Neural cell (in vitro differentiated cells): ENCODE measurements at regions not wholly inside any gene's neighbourhood (a gene's known extent, or its start where the extent isn't known, plus 50 kb on each side); places are given as distances from the start of the nearest gene placed in this dataset.
A peak's percentile ranks its signal among the peaks of the same experiment; 100 is the strongest.

ENCODE experiments used
- H2AFZ ChIP-seq: fragments of 200-600, 300-800 bp; sonication (generic), shearing (Covaris generic); 2 replicates; pipeline ENCODE4 v1.6.0; 2014; ENCODE audit warnings: low read depth, mild to moderate bottlenecking, antibody characterized with exemption, low read length, moderate library complexity
- H3F3A ChIP-seq: fragments of 200-600 bp; shearing (Covaris generic); 2 replicates; pipeline ENCODE4 v1.6.1; 2016; ENCODE audit warnings: mild to moderate bottlenecking, moderate library complexity, mixed read lengths, antibody characterized with exemption, low read length; ENCODE audit not compliant: insufficient read depth, poor library complexity, severe bottlenecking
- H3K27ac ChIP-seq: fragments of 200-600, 300-800 bp; sonication (generic), shearing (Covaris generic); 2 replicates; pipeline ENCODE4 v1.5.1; 2014; ENCODE audit warnings: mild to moderate bottlenecking, low read length, moderate library complexity
- H3K27me3 ChIP-seq: fragments of 300-800, 200-600 bp; sonication (generic), shearing (Covaris generic); 2 replicates; pipeline ENCODE4 v1.6.0; 2014; ENCODE audit warnings: mild to moderate bottlenecking, low read depth, low read length, moderate library complexity; ENCODE audit not compliant: insufficient read depth
- H3K36me3 ChIP-seq: fragments of 300-800, 200-600 bp; sonication (generic), shearing (Covaris generic); 2 replicates; pipeline ENCODE4 v1.5.1; 2014; ENCODE audit warnings: mild to moderate bottlenecking, antibody characterized with exemption, low read length, moderate library complexity; ENCODE audit not compliant: insufficient read depth
- H3K4me2 ChIP-seq: fragments of 300-800, 200-600 bp; sonication (generic), shearing (Covaris generic); 2 replicates; pipeline ENCODE4 v1.6.0; 2014; ENCODE audit warnings: mild to moderate bottlenecking, low read length
- H3K4me3 ChIP-seq: fragments of 300-800, 200-600 bp; sonication (generic), shearing (Covaris generic); 2 replicates; pipeline ENCODE4 v1.5.1; 2014; ENCODE audit warnings: mild to moderate bottlenecking, low read length, moderate library complexity
- H3K79me2 ChIP-seq: fragments of 200-600 bp; shearing (Covaris generic); replicated peaks from 2 replicates; pipeline ENCODE4 v1.6.0; 2014; ENCODE audit warnings: mild to moderate bottlenecking, low read length, moderate library complexity; ENCODE audit not compliant: insufficient read depth
- H3K9ac ChIP-seq: fragments of 300-800, 200-600 bp; sonication (generic), shearing (Covaris generic); 2 replicates; pipeline ENCODE4 v1.6.1; 2016; ENCODE audit warnings: mild to moderate bottlenecking, low read length, mixed read lengths
- H3K9me2 ChIP-seq: fragments of 200-600 bp; shearing (Covaris generic); 2 replicates; pipeline ENCODE4 v1.6.1; 2016; ENCODE audit warnings: mild to moderate bottlenecking, low read length, mixed read lengths; ENCODE audit not compliant: insufficient read depth
- H3K9me3 ChIP-seq: fragments of 200-600, 300-800 bp; sonication (generic), shearing (Covaris generic); 2 replicates; pipeline ENCODE4 v1.6.1; 2016; ENCODE audit warnings: mild to moderate bottlenecking, mixed run types, low read length, moderate library complexity, mixed read lengths
- H4K20me1 ChIP-seq: fragments of 200-600 bp; shearing (Covaris generic); 2 replicates; pipeline ENCODE4 v1.6.1; 2016; ENCODE audit warnings: mild to moderate bottlenecking, mixed run types; ENCODE audit not compliant: insufficient read depth
- EP300 ChIP-seq: fragments of 450-650 bp; conservative IDR thresholded peaks from 2 replicates; pipeline ENCODE4 v1.6.1; 2014; ENCODE audit warnings: antibody characterized with exemption, mild to moderate bottlenecking, moderate library complexity; ENCODE audit not compliant: poor library complexity, severe bottlenecking
- EZH2 ChIP-seq: fragments of 200-600, 300-800 bp; shearing (Covaris generic), sonication (generic); IDR thresholded peaks from 2 replicates; pipeline ENCODE4 v1.6.1; 2014; ENCODE audit warnings: antibody characterized with exemption, low read length, borderline replicate concordance, mild to moderate bottlenecking; ENCODE audit not compliant: insufficient read depth, poor library complexity, severe bottlenecking
- MXI1 ChIP-seq: fragments of 450-650 bp; conservative IDR thresholded peaks from 2 replicates; pipeline ENCODE4 v1.6.1; 2014; ENCODE audit warnings: antibody characterized with exemption, mild to moderate bottlenecking; ENCODE audit not compliant: poor library complexity, severe bottlenecking
- POLR2AphosphoS5 ChIP-seq: IDR thresholded peaks from 2 replicates; pipeline ENCODE4 v1.6.1; 2012
- RAD21 ChIP-seq: fragments of 450-650 bp; conservative IDR thresholded peaks from 2 replicates; pipeline ENCODE4 v1.6.1; 2014; ENCODE audit warnings: antibody characterized with exemption, mild to moderate bottlenecking, moderate library complexity
- SMC3 ChIP-seq: fragments of 450-650 bp; conservative IDR thresholded peaks from 2 replicates; pipeline ENCODE4 v1.6.1; 2014; ENCODE audit warnings: antibody characterized with exemption, mild to moderate bottlenecking, moderate library complexity; ENCODE audit not compliant: poor library complexity
- TAF1 ChIP-seq: IDR thresholded peaks from 2 replicates; pipeline ENCODE4 v1.6.1; 2012; ENCODE audit warnings: low read depth
- TF ChIP-seq, protein P1 (sequence below): fragments of 450-650 bp; IDR thresholded peaks from 2 replicates; pipeline ENCODE4 v1.5.1; 2014; ENCODE audit warnings: antibody characterized with exemption, mild to moderate bottlenecking, moderate library complexity; ENCODE audit not compliant: poor library complexity, severe bottlenecking
- TF ChIP-seq, protein P2 (sequence below): IDR thresholded peaks from 2 replicates; pipeline ENCODE4 v1.6.1; 2012; ENCODE audit warnings: borderline replicate concordance

GRCh38 chr16:48687421-48688038 lies 77.5 kb upstream of the N4BP1 start:
- Histone ChIP-seq H3K79me2 (no peaks in the 10 kb centered on the region), H3F3A (no peaks in the 10 kb centered on the region), H3K9me2 (no peaks in the 10 kb centered on the region), H3K9ac (no peak overlapping the region), H3K36me3 (no peaks in the 10 kb centered on the region), H2AFZ (no peak overlapping the region), H3K4me2 (no peak overlapping the region), H3K27ac (no peak overlapping the region), H3K9me3 (no peaks in the 10 kb centered on the region), H3K27me3 (peaks cover 11% of the 10 kb centered on the region), H4K20me1 (no peaks in the 10 kb centered on the region), H3K4me3 (no peak overlapping the region)
- TF ChIP-seq MXI1 = no peak
- no peak for TF ChIP-seq EP300
- TF ChIP-seq TAF1 = no peak
- TF ChIP-seq, protein P1, sequence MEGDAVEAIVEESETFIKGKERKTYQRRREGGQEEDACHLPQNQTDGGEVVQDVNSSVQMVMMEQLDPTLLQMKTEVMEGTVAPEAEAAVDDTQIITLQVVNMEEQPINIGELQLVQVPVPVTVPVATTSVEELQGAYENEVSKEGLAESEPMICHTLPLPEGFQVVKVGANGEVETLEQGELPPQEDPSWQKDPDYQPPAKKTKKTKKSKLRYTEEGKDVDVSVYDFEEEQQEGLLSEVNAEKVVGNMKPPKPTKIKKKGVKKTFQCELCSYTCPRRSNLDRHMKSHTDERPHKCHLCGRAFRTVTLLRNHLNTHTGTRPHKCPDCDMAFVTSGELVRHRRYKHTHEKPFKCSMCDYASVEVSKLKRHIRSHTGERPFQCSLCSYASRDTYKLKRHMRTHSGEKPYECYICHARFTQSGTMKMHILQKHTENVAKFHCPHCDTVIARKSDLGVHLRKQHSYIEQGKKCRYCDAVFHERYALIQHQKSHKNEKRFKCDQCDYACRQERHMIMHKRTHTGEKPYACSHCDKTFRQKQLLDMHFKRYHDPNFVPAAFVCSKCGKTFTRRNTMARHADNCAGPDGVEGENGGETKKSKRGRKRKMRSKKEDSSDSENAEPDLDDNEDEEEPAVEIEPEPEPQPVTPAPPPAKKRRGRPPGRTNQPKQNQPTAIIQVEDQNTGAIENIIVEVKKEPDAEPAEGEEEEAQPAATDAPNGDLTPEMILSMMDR = peak; percentile 88
- peak; percentile 94 for TF ChIP-seq SMC3
- TF ChIP-seq, protein P2, sequence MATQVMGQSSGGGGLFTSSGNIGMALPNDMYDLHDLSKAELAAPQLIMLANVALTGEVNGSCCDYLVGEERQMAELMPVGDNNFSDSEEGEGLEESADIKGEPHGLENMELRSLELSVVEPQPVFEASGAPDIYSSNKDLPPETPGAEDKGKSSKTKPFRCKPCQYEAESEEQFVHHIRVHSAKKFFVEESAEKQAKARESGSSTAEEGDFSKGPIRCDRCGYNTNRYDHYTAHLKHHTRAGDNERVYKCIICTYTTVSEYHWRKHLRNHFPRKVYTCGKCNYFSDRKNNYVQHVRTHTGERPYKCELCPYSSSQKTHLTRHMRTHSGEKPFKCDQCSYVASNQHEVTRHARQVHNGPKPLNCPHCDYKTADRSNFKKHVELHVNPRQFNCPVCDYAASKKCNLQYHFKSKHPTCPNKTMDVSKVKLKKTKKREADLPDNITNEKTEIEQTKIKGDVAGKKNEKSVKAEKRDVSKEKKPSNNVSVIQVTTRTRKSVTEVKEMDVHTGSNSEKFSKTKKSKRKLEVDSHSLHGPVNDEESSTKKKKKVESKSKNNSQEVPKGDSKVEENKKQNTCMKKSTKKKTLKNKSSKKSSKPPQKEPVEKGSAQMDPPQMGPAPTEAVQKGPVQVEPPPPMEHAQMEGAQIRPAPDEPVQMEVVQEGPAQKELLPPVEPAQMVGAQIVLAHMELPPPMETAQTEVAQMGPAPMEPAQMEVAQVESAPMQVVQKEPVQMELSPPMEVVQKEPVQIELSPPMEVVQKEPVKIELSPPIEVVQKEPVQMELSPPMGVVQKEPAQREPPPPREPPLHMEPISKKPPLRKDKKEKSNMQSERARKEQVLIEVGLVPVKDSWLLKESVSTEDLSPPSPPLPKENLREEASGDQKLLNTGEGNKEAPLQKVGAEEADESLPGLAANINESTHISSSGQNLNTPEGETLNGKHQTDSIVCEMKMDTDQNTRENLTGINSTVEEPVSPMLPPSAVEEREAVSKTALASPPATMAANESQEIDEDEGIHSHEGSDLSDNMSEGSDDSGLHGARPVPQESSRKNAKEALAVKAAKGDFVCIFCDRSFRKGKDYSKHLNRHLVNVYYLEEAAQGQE = no peak
- TF ChIP-seq RAD21 = peak; percentile 92
- TF ChIP-seq POLR2AphosphoS5 = no peak
- TF ChIP-seq EZH2 = no peak

DNA sequence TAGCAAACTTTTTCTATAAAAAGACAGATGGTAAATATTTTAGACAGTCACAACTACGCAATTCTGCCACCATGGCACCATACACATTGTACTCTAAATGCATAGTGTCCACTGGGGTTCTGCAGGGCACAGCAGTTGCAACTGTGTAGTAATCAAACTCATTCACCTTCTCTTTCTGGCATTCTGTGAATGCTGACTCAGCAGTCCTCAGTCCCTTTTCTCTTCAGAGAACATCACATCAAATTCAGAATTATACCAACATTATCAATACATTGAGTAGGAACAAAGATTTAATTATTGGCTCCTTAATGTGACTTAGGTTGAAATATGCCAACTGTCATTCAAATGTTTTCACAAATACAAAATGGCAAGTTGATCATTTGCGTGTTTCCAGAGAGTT lies 74.2 kb upstream of the N4BP1 start:
- Histone ChIP-seq H3K9me3 (no peaks in the 10 kb centered on the region), H3K27ac (no peak overlapping the region), H3K27me3 (no peaks in the 10 kb centered on the region), H3K4me3 (no peak overlapping the region), H4K20me1 (no peaks in the 10 kb centered on the region), H3K9me2 (no peaks in the 10 kb centered on the region), H3F3A (no peaks in the 10 kb centered on the region), H2AFZ (no peak overlapping the region), H3K79me2 (no peaks in the 10 kb centered on the region), H3K36me3 (no peaks in the 10 kb centered on the region), H3K9ac (no peak overlapping the region), H3K4me2 (no peak overlapping the region)
- TF ChIP-seq POLR2AphosphoS5 (no peak), MXI1 (no peak), RAD21 (no peak), TAF1 (no peak), SMC3 (no peak), EP300 (no peak), EZH2 (no peak)
- TF ChIP-seq, protein P1 = no peak
- TF ChIP-seq, protein P2 = no peak
